Colonic mucosa (tissue), 4 donors: ENCODE measurements at regions not wholly inside any gene's neighbourhood (a gene's known extent, or its start where the extent isn't known, plus 50 kb on each side); places are given as distances from the start of the nearest gene placed in this dataset.
"Not testable (repeated sequence)": the region's sequence is repeated elsewhere in the genome, so short reads cannot be mapped to it uniquely, and the experiment has no call there.

Experiments used
- DNase-seq: peaks from one replicate; pipeline ENCODE4 v3.0.0-alpha.2; 2020
- H3K27ac ChIP-seq: fragments of 200-600 bp; one replicate; pipeline ENCODE4 v1.8.0; 2021
- H3K27me3 ChIP-seq: fragments of 200-600 bp; one replicate; pipeline ENCODE4 v1.8.0; 2021
- H3K36me3 ChIP-seq: fragments of 200-600 bp; one replicate; pipeline ENCODE4 v1.8.0; 2021
- H3K4me1 ChIP-seq: fragments of 200-600 bp; one replicate; pipeline ENCODE4 v1.8.0; 2021; ENCODE audit warnings: mild to moderate bottlenecking
- H3K4me3 ChIP-seq: fragments of 200-600 bp; one replicate; pipeline ENCODE4 v1.8.0; 2021
- H3K9ac ChIP-seq, 2 donors: one replicate each; pipeline ENCODE4 v1.7.0; 2013; ENCODE audit warnings: control low read depth in 2 of 2, low read depth in 2 of 2, low read length in 2 of 2
- H3K9me3 ChIP-seq: fragments of 200-600 bp; one replicate; pipeline ENCODE4 v1.8.0; 2021
- CTCF ChIP-seq: fragments of 200-600 bp; IDR thresholded peaks from one replicate; pipeline ENCODE4 v1.8.0; 2022; ENCODE audit warnings: antibody characterized with exemption, mild to moderate bottlenecking
- intact Hi-C: fragments of 100-400 bp; cut with DNase I; formaldehyde crosslinking; loops from one replicate; pipeline ENCODE4 v1.14.1; 2022
- donor health status: healthy.
- donor health status: DM: no; HTN: no; CAD: no.
- donor health status: DM: no; HTN: no; CAD: no.

GRCh38 chr5:98364549-98364948 is 408.9 kb upstream of the RGMB start:
- no peaks in the 10 kb centered on the region for H3K27me3 ChIP-seq
- no peak for DNase-seq
- H3K9me3 ChIP-seq: no peaks in the 10 kb centered on the region
- no peaks in the 10 kb centered on the region for H3K4me1 ChIP-seq
- no peak overlapping the region for H3K4me3 ChIP-seq
- no peak for TF ChIP-seq CTCF
- no peaks in the 10 kb centered on the region for H3K36me3 ChIP-seq
- H3K27ac ChIP-seq: no peak overlapping the region
- H3K9ac ChIP-seq: no peak overlapping the region
- intact Hi-C loops: no loop called here

DNA sequence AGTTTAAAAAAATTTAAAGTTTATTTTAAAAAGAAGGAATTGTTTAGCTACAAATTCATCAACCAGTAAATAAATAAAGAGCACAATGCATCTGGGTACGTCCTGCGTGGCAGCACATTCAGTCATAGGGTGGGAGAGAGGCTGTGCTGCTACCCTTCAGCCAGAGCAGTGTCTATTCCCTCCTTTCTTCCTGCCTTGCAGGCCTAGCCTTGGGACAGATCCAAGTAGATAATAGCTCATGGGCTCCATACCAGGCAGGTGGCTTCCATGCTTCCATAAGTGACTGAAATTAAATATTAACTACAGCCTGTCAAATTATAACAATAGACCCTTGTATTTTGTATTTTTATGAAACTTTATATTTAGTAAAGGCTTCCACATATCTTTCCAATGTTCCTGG is 408.3 kb upstream of the RGMB start:
- no peak overlapping the region for H3K4me3 ChIP-seq
- H3K4me1 ChIP-seq: no peaks in the 10 kb centered on the region
- no peak overlapping the region for H3K9ac ChIP-seq
- H3K36me3 ChIP-seq: no peaks in the 10 kb centered on the region
- no peak overlapping the region for H3K27ac ChIP-seq
- peak; percentile 56 for DNase-seq
- intact Hi-C loops: no loop called here
- no peaks in the 10 kb centered on the region for H3K9me3 ChIP-seq
- H3K27me3 ChIP-seq: no peaks in the 10 kb centered on the region
- TF ChIP-seq CTCF: no peak

GRCh38 chr5:98368141-98368540 is 405.3 kb upstream of the RGMB start:
- no peak for TF ChIP-seq CTCF
- no peak for DNase-seq
- intact Hi-C loops: no loop called here
- no peak overlapping the region for H3K27ac ChIP-seq
- no peak overlapping the region for H3K9ac ChIP-seq
- H3K27me3 ChIP-seq: no peaks in the 10 kb centered on the region
- H3K4me1 ChIP-seq: no peaks in the 10 kb centered on the region
- no peaks in the 10 kb centered on the region for H3K9me3 ChIP-seq
- H3K36me3 ChIP-seq: no peaks in the 10 kb centered on the region
- H3K4me3 ChIP-seq: no peak overlapping the region

- Histone ChIP-seq H3K4me1 (no peaks in the 10 kb centered on the region), H3K4me3 (no peak overlapping the region), H3K36me3 (no peaks in the 10 kb centered on the region), H3K9me3 (no peaks in the 10 kb centered on the region), H3K9ac (no peak overlapping the region), H3K27ac (no peak overlapping the region), H3K27me3 (no peaks in the 10 kb centered on the region)
- intact Hi-C loops: no loop called here
- TF ChIP-seq CTCF: no peak
- DNase-seq: no peak
Measured at GRCh38 chr5:98372351-98372750, 401.1 kb upstream of the RGMB start.

GRCh38 chr5:98391921-98392625 is 381.4 kb upstream of the RGMB start:
- Histone ChIP-seq H3K36me3 (no peaks in the 10 kb centered on the region), H3K4me1 (no peaks in the 10 kb centered on the region), H3K27ac (no peak overlapping the region), H3K27me3 (no peaks in the 10 kb centered on the region), H3K9ac (no peak overlapping the region), H3K4me3 (no peak overlapping the region), H3K9me3 (no peaks in the 10 kb centered on the region)
- DNase-seq: no peak
- intact Hi-C loops: no loop called here
- TF ChIP-seq CTCF: no peak

DNA sequence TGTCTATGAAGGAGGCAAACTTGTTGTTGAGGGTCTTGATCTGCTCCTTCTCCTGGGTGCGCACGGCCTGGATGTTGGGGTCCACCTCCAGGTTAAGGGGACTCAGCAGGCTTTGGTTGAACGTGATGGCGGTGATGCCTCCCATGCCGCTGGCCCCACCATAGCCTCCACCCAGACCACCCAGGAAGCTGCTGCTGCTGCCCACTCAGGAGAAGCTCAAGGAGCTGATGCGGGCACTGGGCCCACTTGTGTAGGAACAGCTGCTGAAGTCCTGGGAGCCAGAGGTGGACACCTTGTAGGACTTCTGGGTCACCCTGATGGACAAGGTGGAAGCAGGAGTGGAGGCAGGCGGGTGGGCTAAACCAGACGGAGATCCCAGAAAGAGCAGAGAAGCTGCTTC is 380.3 kb upstream of the RGMB start:
- DNase-seq, H3K27me3 ChIP-seq, H3K27ac ChIP-seq, H3K4me3 ChIP-seq, intact Hi-C loops, H3K9me3 ChIP-seq, H3K4me1 ChIP-seq, H3K9ac ChIP-seq, H3K36me3 ChIP-seq: not testable (repeated sequence)
